Activated T-cell treated with anti-CD3 and anti-CD28 coated beads, Interleukin-2, amount 50 U/mL, for 4 hours (primary cell): ENCODE measurements at regions not wholly inside any gene's neighbourhood (a gene's known extent, or its start where the extent isn't known, plus 50 kb on each side); places are given as distances from the start of the nearest gene placed in this dataset.

Experiments used
- ATAC-seq, 2 donors: fragments of 200-7000 bp; cut with Tn5 transposase; one replicate each; pipeline ENCODE4 v1.10.0; 2021
- DNase-seq: peaks from one replicate; pipeline ENCODE4 v3.0.0-alpha.2; 2020
- H3K27me3 Mint-ChIP-seq: one replicate; pipeline ENCODE4 v1.8.0; 2021; ENCODE audit warnings: low read depth, mixed read lengths
- H3K36me3 Mint-ChIP-seq: one replicate; pipeline ENCODE4 v1.8.0; 2022; ENCODE audit warnings: mixed read lengths; ENCODE audit not compliant: insufficient read depth
- H3K4me1 Mint-ChIP-seq: one replicate; pipeline ENCODE4 v1.8.0; 2021; ENCODE audit warnings: low read depth, mixed read lengths
- H3K4me3 Mint-ChIP-seq: one replicate; pipeline ENCODE4 v1.8.0; 2021; ENCODE audit warnings: mild to moderate bottlenecking, moderate library complexity, mixed read lengths
- H3K9me3 Mint-ChIP-seq: one replicate; pipeline ENCODE4 v1.8.0; 2021; ENCODE audit warnings: mixed read lengths

GRCh38 chr20:40542065-40542464, 147.0 kb downstream of the MAFB start:
- peaks cover 2% of the 10 kb centered on the region for H3K27me3 Mint-ChIP-seq
- ATAC-seq = no peak
- H3K4me1 Mint-ChIP-seq = no peaks in the 10 kb centered on the region
- no peaks in the 10 kb centered on the region for H3K9me3 Mint-ChIP-seq
- DNase-seq = no peak
- H3K36me3 Mint-ChIP-seq = no peaks in the 10 kb centered on the region
- no peak overlapping the region for H3K4me3 Mint-ChIP-seq

- ATAC-seq (no peak), DNase-seq (no peak)
- no peak overlapping the region for H3K4me3 Mint-ChIP-seq
- H3K27me3 Mint-ChIP-seq = peaks cover 2% of the 10 kb centered on the region
- no peaks in the 10 kb centered on the region for H3K36me3 Mint-ChIP-seq
- H3K9me3 Mint-ChIP-seq = no peaks in the 10 kb centered on the region
- no peaks in the 10 kb centered on the region for H3K4me1 Mint-ChIP-seq
Observed at GRCh38 chr20:40540166-40540565, 148.9 kb downstream of the MAFB start.

- peaks cover 2% of the 10 kb centered on the region for H3K27me3 Mint-ChIP-seq
- H3K9me3 Mint-ChIP-seq = peaks cover 4% of the 10 kb centered on the region
- H3K4me1 Mint-ChIP-seq = no peaks in the 10 kb centered on the region
- no peaks in the 10 kb centered on the region for H3K36me3 Mint-ChIP-seq
- DNase-seq = no peak
- no peak for ATAC-seq
- H3K4me3 Mint-ChIP-seq = no peak overlapping the region
Observed at GRCh38 chr20:40538131-40538530, 150.9 kb downstream of the MAFB start.

GRCh38 chr20:40536808-40537207, 152.2 kb downstream of the MAFB start:
- Mint-ChIP-seq H3K4me1 (no peaks in the 10 kb centered on the region), H3K9me3 (peaks cover 14% of the 10 kb centered on the region), H3K27me3 (peaks cover 2% of the 10 kb centered on the region), H3K36me3 (no peaks in the 10 kb centered on the region), H3K4me3 (no peak overlapping the region)
- ATAC-seq = no peak
- DNase-seq = no peak

- Mint-ChIP-seq H3K36me3 (no peaks in the 10 kb centered on the region), H3K4me1 (no peaks in the 10 kb centered on the region), H3K4me3 (no peak overlapping the region), H3K9me3 (peaks cover 22% of the 10 kb centered on the region), H3K27me3 (no peaks in the 10 kb centered on the region)
- ATAC-seq (no peak), DNase-seq (no peak)
Observed at GRCh38 chr20:40535816-40536215, 153.2 kb downstream of the MAFB start.

GRCh38 chr20:40532103-40532502, 156.9 kb downstream of the MAFB start:
- H3K4me1 Mint-ChIP-seq = no peaks in the 10 kb centered on the region
- ATAC-seq (no peak), DNase-seq (no peak)
- peaks cover 2% of the 10 kb centered on the region for H3K27me3 Mint-ChIP-seq
- no peaks in the 10 kb centered on the region for H3K36me3 Mint-ChIP-seq
- peaks cover 26% of the 10 kb centered on the region for H3K9me3 Mint-ChIP-seq
- no peak overlapping the region for H3K4me3 Mint-ChIP-seq

GRCh38 chr20:40525351-40525750, 163.7 kb downstream of the MAFB start:
- no peaks in the 10 kb centered on the region for H3K36me3 Mint-ChIP-seq

GRCh38 chr20:40524071-40524470, 165.0 kb downstream of the MAFB start:
- DNase-seq (no peak), ATAC-seq (no peak)
- no peaks in the 10 kb centered on the region for H3K4me1 Mint-ChIP-seq
- H3K9me3 Mint-ChIP-seq = no peaks in the 10 kb centered on the region
- H3K36me3 Mint-ChIP-seq = no peaks in the 10 kb centered on the region
- H3K27me3 Mint-ChIP-seq = peaks cover 3% of the 10 kb centered on the region
- H3K4me3 Mint-ChIP-seq = no peak overlapping the region

More at GRCh38 chr20:40525351-40525750, 163.7 kb downstream of the MAFB start:
- no peaks in the 10 kb centered on the region for H3K9me3 Mint-ChIP-seq
- ATAC-seq (no peak), DNase-seq (no peak)
- no peaks in the 10 kb centered on the region for H3K4me1 Mint-ChIP-seq
- peaks cover 3% of the 10 kb centered on the region for H3K27me3 Mint-ChIP-seq
- no peak overlapping the region for H3K4me3 Mint-ChIP-seq

- peaks cover 2% of the 10 kb centered on the region for H3K27me3 Mint-ChIP-seq
- peaks cover 2% of the 10 kb centered on the region for H3K9me3 Mint-ChIP-seq
- no peak for DNase-seq
- H3K36me3 Mint-ChIP-seq = no peaks in the 10 kb centered on the region
- H3K4me3 Mint-ChIP-seq = no peak overlapping the region
- H3K4me1 Mint-ChIP-seq = no peaks in the 10 kb centered on the region
- no peak for ATAC-seq
Observed at GRCh38 chr20:40522405-40522804, 166.6 kb downstream of the MAFB start.

GRCh38 chr20:40521962-40522361, 167.1 kb downstream of the MAFB start:
- Mint-ChIP-seq H3K9me3 (peaks cover 3% of the 10 kb centered on the region), H3K4me1 (no peaks in the 10 kb centered on the region), H3K4me3 (no peak overlapping the region), H3K27me3 (peaks cover 2% of the 10 kb centered on the region), H3K36me3 (no peaks in the 10 kb centered on the region)
- DNase-seq = no peak
- no peak for ATAC-seq

GRCh38 chr20:40519918-40520317, 169.1 kb downstream of the MAFB start:
- no peaks in the 10 kb centered on the region for H3K4me1 Mint-ChIP-seq
- H3K9me3 Mint-ChIP-seq = peaks cover 3% of the 10 kb centered on the region

GRCh38 chr20:40512994-40513393, 176.0 kb downstream of the MAFB start:
- ATAC-seq (no peak), DNase-seq (no peak)
- peaks cover 3% of the 10 kb centered on the region for H3K9me3 Mint-ChIP-seq
- peaks cover 3% of the 10 kb centered on the region for H3K27me3 Mint-ChIP-seq
- H3K36me3 Mint-ChIP-seq = no peaks in the 10 kb centered on the region
- no peaks in the 10 kb centered on the region for H3K4me1 Mint-ChIP-seq
- no peak overlapping the region for H3K4me3 Mint-ChIP-seq

More at GRCh38 chr20:40519918-40520317, 169.1 kb downstream of the MAFB start:
- DNase-seq (no peak), ATAC-seq (no peak)
- Mint-ChIP-seq H3K36me3 (no peaks in the 10 kb centered on the region), H3K4me3 (no peak overlapping the region), H3K27me3 (peaks cover 2% of the 10 kb centered on the region)

GRCh38 chr20:40512591-40512990, 176.4 kb downstream of the MAFB start:
- peaks cover 3% of the 10 kb centered on the region for H3K27me3 Mint-ChIP-seq
- no peak overlapping the region for H3K4me3 Mint-ChIP-seq
- ATAC-seq = no peak
- DNase-seq = no peak
- H3K36me3 Mint-ChIP-seq = no peaks in the 10 kb centered on the region
- peaks cover 3% of the 10 kb centered on the region for H3K9me3 Mint-ChIP-seq
- no peaks in the 10 kb centered on the region for H3K4me1 Mint-ChIP-seq

GRCh38 chr20:40511478-40511877, 177.6 kb downstream of the MAFB start:
- H3K4me1 Mint-ChIP-seq = no peaks in the 10 kb centered on the region
- H3K9me3 Mint-ChIP-seq = no peaks in the 10 kb centered on the region
- ATAC-seq (no peak), DNase-seq (no peak)
- no peaks in the 10 kb centered on the region for H3K36me3 Mint-ChIP-seq
- H3K4me3 Mint-ChIP-seq = no peak overlapping the region
- H3K27me3 Mint-ChIP-seq = peaks cover 3% of the 10 kb centered on the region

- ATAC-seq (no peak), DNase-seq (no peak)
- H3K27me3 Mint-ChIP-seq = peaks cover 3% of the 10 kb centered on the region
- H3K9me3 Mint-ChIP-seq = no peaks in the 10 kb centered on the region
- no peaks in the 10 kb centered on the region for H3K36me3 Mint-ChIP-seq
- no peaks in the 10 kb centered on the region for H3K4me1 Mint-ChIP-seq
- no peak overlapping the region for H3K4me3 Mint-ChIP-seq
Observed at GRCh38 chr20:40510622-40511021, 178.4 kb downstream of the MAFB start.

- DNase-seq = no peak
- H3K36me3 Mint-ChIP-seq = no peaks in the 10 kb centered on the region
- no peaks in the 10 kb centered on the region for H3K9me3 Mint-ChIP-seq
- H3K4me1 Mint-ChIP-seq = no peaks in the 10 kb centered on the region
- H3K4me3 Mint-ChIP-seq = no peak overlapping the region
- no peaks in the 10 kb centered on the region for H3K27me3 Mint-ChIP-seq
- ATAC-seq = no peak
Observed at GRCh38 chr20:40508821-40509220, 180.2 kb downstream of the MAFB start.
